Panc1 (cell line): ENCODE measurements at regions not wholly inside any gene's neighbourhood (a gene's known extent, or its start where the extent isn't known, plus 50 kb on each side); places are given as distances from the start of the nearest gene placed in this dataset.

ENCODE experiments used
- ATAC-seq: fragments of 200-7000 bp; cut with Tn5 transposase; 2 replicates; pipeline ENCODE4 v1.9.1; 2020; ENCODE audit warnings: mild to moderate bottlenecking, moderate library complexity
- BruUV-seq: library from RNA; stranded (reverse); fragments of 400-500 nt; replicated peaks from 2 replicates; lab custom pipeline; 2021; lab: Mats Ljungman, UMichigan
- CTCF ChIA-PET: fragments of 300-600 bp; sonication (Branson Sonifier 250); formaldehyde crosslinking; loops from one replicate; lab custom pipeline; 2022; ENCODE audit warnings: antibody characterized with exemption; lab: Charles Lee
- POLR2A ChIA-PET: fragments of 300-600 bp; sonication (Branson Sonifier 250); formaldehyde crosslinking; loops from one replicate; lab custom pipeline; 2022; ENCODE audit warnings: antibody characterized with exemption; lab: Charles Lee
- DNase-seq: peaks from one replicate; pipeline ENCODE4 v3.0.0-alpha.2; 2010; ENCODE audit warnings: low read depth, low spot score
- H3K27ac ChIP-seq: 2 replicates; pipeline ENCODE4 v1.5.1; 2011; ENCODE audit warnings: mild to moderate bottlenecking, low read length, inconsistent platforms
- H3K27me3 ChIP-seq: fragments of 200-500 bp; sonication (Bioruptor generic); 2 replicates; pipeline ENCODE4 v1.6.0; 2014; ENCODE audit warnings: low read length, inconsistent platforms; ENCODE audit not compliant: control insufficient read depth, insufficient read depth
- H3K36me3 ChIP-seq: fragments of 200-500 bp; sonication (Bioruptor generic); 2 replicates; pipeline ENCODE4 v1.5.1; 2014; ENCODE audit warnings: inconsistent platforms, mild to moderate bottlenecking, low read length, moderate library complexity; ENCODE audit not compliant: control insufficient read depth, insufficient read depth
- H3K4me1 ChIP-seq: 2 replicates; pipeline ENCODE4 v1.5.1; 2011; ENCODE audit warnings: inconsistent platforms, mild to moderate bottlenecking, low read length, moderate library complexity; ENCODE audit not compliant: control insufficient read depth, insufficient read depth
- H3K4me3 ChIP-seq, 2 experiments: 2 replicates each; pipeline ENCODE4 v1.5.1; 2011 to 2012; ENCODE audit warnings: low read depth in 2 of 2, low read length in 2 of 2, mild to moderate bottlenecking in 2 of 2, inconsistent platforms in 1 of 2, moderate library complexity in 1 of 2
- H3K9me3 ChIP-seq: fragments of 200-500 bp; sonication (Bioruptor generic); 2 replicates; pipeline ENCODE4 v1.5.1; 2014; ENCODE audit warnings: low read depth, mild to moderate bottlenecking, inconsistent platforms, low read length, moderate library complexity; ENCODE audit not compliant: control insufficient read depth, insufficient read depth
- POLR2AphosphoS5 ChIP-seq: IDR thresholded peaks from 2 replicates; pipeline ENCODE4 v1.6.1; 2012; ENCODE audit warnings: mild to moderate bottlenecking, low read depth, low read length, moderate library complexity
- SIN3A ChIP-seq: IDR thresholded peaks from 2 replicates; pipeline ENCODE4 v1.6.1; 2012; ENCODE audit warnings: low read depth, mild to moderate bottlenecking, low read length, moderate library complexity, borderline replicate concordance; ENCODE audit not compliant: insufficient read depth
- TCF7L2 ChIP-seq: IDR thresholded peaks from 2 replicates; pipeline ENCODE4 v1.6.1; 2011; ENCODE audit warnings: mild to moderate bottlenecking, low read depth, low read length, inconsistent platforms
- in situ Hi-C: cut with HindIII; loops from 2 replicates; pipeline ENCODE4 v1.10.0; 2016; ENCODE audit warnings: low sequenced_read_pairs, low pct_unique_long_range_greater_than_20kb
- intact Hi-C: fragments of 100-400 bp; cut with micrococcal nuclease; formaldehyde crosslinking; loops from one replicate; pipeline ENCODE4 v1.10.0; 2022; ENCODE audit not compliant: unreplicated experiment
- TF ChIP-seq, protein P1 (sequence below), 2 experiments: IDR thresholded peaks; 2 replicates each; pipeline ENCODE4 v1.6.1; 2011 to 2012; ENCODE audit warnings: low read depth in 2 of 2, control low read depth in 1 of 2, low read length in 1 of 2, mild to moderate bottlenecking in 1 of 2, moderate library complexity in 1 of 2; ENCODE audit not compliant: insufficient read depth in 1 of 2
- TF ChIP-seq, protein P2 (sequence below): fragments of 450-650 bp; IDR thresholded peaks from 2 replicates; pipeline ENCODE4 v1.5.1; 2017; ENCODE audit warnings: mild to moderate bottlenecking

DNA sequence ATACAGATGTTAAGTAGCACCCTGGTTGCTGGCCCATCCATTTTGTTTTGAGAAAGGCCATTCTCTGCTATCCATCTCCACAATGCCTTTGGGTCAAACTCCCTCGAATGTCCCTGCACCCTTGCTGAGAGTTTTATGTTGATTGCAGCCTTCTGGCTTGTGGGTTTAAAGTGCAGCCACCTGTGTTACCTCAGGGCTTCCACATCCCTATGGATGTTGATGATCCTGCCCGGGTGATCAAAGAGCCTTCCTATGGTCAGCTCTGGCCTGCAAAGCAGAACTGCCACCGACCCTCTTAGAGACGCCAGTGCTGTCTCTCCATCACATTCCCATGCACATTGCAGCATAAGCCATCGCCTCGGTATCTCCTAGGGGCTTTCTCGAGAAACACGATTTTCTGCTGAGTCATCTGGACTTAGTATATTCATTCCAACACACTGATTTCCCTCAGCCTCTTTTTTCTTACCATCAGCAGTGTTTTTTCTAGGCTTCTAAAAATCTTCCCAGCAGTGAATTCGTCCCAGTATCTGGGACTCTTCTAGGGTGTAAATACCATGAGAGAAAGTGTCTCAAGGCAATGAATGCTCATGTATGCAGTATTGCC lies 585.7 kb upstream of the TMEM132C start:
- Histone ChIP-seq H3K27ac (no peak overlapping the region), H3K36me3 (no peaks in the 10 kb centered on the region), H3K9me3 (no peaks in the 10 kb centered on the region), H3K4me1 (no peaks in the 10 kb centered on the region), H3K27me3 (no peaks in the 10 kb centered on the region), H3K4me3 (no peak overlapping the region)
- CTCF ChIA-PET, result no interaction called here
- BruUV-seq, result no TSS peak
- ATAC-seq (no peak), DNase-seq (no peak)
- TF ChIP-seq TCF7L2, result no peak
- TF ChIP-seq POLR2AphosphoS5, result no peak
- TF ChIP-seq SIN3A, result no peak
- TF ChIP-seq, protein P1, sequence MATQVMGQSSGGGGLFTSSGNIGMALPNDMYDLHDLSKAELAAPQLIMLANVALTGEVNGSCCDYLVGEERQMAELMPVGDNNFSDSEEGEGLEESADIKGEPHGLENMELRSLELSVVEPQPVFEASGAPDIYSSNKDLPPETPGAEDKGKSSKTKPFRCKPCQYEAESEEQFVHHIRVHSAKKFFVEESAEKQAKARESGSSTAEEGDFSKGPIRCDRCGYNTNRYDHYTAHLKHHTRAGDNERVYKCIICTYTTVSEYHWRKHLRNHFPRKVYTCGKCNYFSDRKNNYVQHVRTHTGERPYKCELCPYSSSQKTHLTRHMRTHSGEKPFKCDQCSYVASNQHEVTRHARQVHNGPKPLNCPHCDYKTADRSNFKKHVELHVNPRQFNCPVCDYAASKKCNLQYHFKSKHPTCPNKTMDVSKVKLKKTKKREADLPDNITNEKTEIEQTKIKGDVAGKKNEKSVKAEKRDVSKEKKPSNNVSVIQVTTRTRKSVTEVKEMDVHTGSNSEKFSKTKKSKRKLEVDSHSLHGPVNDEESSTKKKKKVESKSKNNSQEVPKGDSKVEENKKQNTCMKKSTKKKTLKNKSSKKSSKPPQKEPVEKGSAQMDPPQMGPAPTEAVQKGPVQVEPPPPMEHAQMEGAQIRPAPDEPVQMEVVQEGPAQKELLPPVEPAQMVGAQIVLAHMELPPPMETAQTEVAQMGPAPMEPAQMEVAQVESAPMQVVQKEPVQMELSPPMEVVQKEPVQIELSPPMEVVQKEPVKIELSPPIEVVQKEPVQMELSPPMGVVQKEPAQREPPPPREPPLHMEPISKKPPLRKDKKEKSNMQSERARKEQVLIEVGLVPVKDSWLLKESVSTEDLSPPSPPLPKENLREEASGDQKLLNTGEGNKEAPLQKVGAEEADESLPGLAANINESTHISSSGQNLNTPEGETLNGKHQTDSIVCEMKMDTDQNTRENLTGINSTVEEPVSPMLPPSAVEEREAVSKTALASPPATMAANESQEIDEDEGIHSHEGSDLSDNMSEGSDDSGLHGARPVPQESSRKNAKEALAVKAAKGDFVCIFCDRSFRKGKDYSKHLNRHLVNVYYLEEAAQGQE (IDR thresholded peaks at IDR 0.05; ENCODE audit: insufficient read depth in 1 of 2, low read depth in 2 of 2, low read length in 1 of 2), result no peak
- TF ChIP-seq, protein P2, sequence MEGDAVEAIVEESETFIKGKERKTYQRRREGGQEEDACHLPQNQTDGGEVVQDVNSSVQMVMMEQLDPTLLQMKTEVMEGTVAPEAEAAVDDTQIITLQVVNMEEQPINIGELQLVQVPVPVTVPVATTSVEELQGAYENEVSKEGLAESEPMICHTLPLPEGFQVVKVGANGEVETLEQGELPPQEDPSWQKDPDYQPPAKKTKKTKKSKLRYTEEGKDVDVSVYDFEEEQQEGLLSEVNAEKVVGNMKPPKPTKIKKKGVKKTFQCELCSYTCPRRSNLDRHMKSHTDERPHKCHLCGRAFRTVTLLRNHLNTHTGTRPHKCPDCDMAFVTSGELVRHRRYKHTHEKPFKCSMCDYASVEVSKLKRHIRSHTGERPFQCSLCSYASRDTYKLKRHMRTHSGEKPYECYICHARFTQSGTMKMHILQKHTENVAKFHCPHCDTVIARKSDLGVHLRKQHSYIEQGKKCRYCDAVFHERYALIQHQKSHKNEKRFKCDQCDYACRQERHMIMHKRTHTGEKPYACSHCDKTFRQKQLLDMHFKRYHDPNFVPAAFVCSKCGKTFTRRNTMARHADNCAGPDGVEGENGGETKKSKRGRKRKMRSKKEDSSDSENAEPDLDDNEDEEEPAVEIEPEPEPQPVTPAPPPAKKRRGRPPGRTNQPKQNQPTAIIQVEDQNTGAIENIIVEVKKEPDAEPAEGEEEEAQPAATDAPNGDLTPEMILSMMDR, result no peak
- intact Hi-C loops (no loop called here), in situ Hi-C loops (no loop called here)
- POLR2A ChIA-PET, result no interaction called here

DNA sequence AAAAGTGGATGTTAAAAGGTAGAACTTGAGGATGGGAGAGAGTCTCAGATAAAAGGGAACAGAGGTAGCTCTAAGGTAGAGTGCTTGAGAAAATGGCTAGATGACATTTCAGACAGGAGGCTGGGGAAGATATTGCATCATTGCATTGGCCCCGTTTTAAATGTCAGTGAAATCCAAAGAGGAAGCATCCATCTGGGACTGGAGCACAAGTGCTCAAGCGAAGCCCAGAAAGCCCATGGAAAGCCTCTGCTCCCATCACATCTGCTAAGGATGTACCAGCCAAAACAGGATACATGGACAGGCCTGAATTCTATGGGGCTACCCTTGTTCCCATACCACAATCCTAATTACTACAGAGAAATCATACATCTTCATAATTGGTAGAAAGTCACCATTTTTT lies 581.5 kb upstream of the TMEM132C start:
- no peak for DNase-seq
- intact Hi-C loops (no loop called here), in situ Hi-C loops (no loop called here)
- Histone ChIP-seq H3K27ac (no peak overlapping the region), H3K4me3 (no peak overlapping the region), H3K36me3 (no peaks in the 10 kb centered on the region), H3K4me1 (no peaks in the 10 kb centered on the region), H3K27me3 (no peaks in the 10 kb centered on the region), H3K9me3 (no peaks in the 10 kb centered on the region)
- no TSS peak for BruUV-seq
- CTCF ChIA-PET, result no interaction called here
- POLR2A ChIA-PET, result no interaction called here
- TF ChIP-seq POLR2AphosphoS5 (no peak), TCF7L2 (no peak), SIN3A (no peak)
- TF ChIP-seq, protein P2, result no peak
- TF ChIP-seq, protein P1 (IDR thresholded peaks at IDR 0.05; ENCODE audit: insufficient read depth in 1 of 2, low read depth in 2 of 2, low read length in 1 of 2), result no peak
- no peak for ATAC-seq
